ENCODE measurements at regions not wholly inside any gene's neighbourhood (a gene's known extent, or its start where the extent isn't known, plus 50 kb on each side); places are given as distances from the start of the nearest gene placed in this dataset.
"Not testable (repeated sequence)": the region's sequence is repeated elsewhere in the genome, so short reads cannot be mapped to it uniquely, and the experiment has no call there.

GRCh38 chr10:62597226-62597625 lies 207.3 kb upstream of the ADO start:
- DNase-seq, result no peak

GRCh38 chr10:62599161-62599560 lies 205.4 kb upstream of the ADO start:
- no peak for DNase-seq

GRCh38 chr10:62606551-62606950 lies 198.0 kb upstream of the ADO start:
- not testable (repeated sequence) for DNase-seq

GRCh38 chr10:62608189-62608875 lies 196.2 kb upstream of the ADO start:
- not testable (repeated sequence) for DNase-seq

GRCh38 chr10:62610649-62611229 lies 193.8 kb upstream of the ADO start:
- peak; percentile 23 for DNase-seq

- no peak for DNase-seq
These were observed 191.1 kb upstream of the ADO start for GRCh38 chr10:62613424-62613823.

GRCh38 chr10:62613859-62614258 lies 190.7 kb upstream of the ADO start:
- no peak for DNase-seq

- no peak for DNase-seq
These were observed 189.9 kb upstream of the ADO start for GRCh38 chr10:62614389-62615157.

- no peak for DNase-seq
These were observed 187.5 kb upstream of the ADO start for GRCh38 chr10:62616885-62617590.

GRCh38 chr10:62617652-62618051 lies 186.9 kb upstream of the ADO start:
- no peak for DNase-seq

GRCh38 chr10:62618054-62618453 lies 186.5 kb upstream of the ADO start:
- no peak for DNase-seq

GRCh38 chr10:62618576-62619412 lies 185.7 kb upstream of the ADO start:
- DNase-seq, result no peak

GRCh38 chr10:62619413-62619738 lies 185.1 kb upstream of the ADO start:
- DNase-seq, result no peak

- no peak for DNase-seq
These were observed 184.0 kb upstream of the ADO start for GRCh38 chr10:62620491-62620890.

GRCh38 chr10:62623223-62623622 lies 181.3 kb upstream of the ADO start:
- DNase-seq, result no peak

- DNase-seq, result peak; percentile 47
These were observed 179.0 kb upstream of the ADO start for GRCh38 chr10:62625484-62625883.

GRCh38 chr10:62626079-62626478 lies 178.4 kb upstream of the ADO start:
- DNase-seq, result no peak

- no peak for DNase-seq
These were observed 177.7 kb upstream of the ADO start for GRCh38 chr10:62626817-62627216.

GRCh38 chr10:62627983-62628382 lies 176.5 kb upstream of the ADO start:
- DNase-seq, result no peak

GRCh38 chr10:62631241-62631640 lies 173.3 kb upstream of the ADO start:
- no peak for DNase-seq

GRCh38 chr10:62632071-62632809 lies 172.3 kb upstream of the ADO start:
- peak; percentile 24 for DNase-seq

GRCh38 chr10:62633976-62634375 lies 170.5 kb upstream of the ADO start:
- no peak for DNase-seq

Data from DMS153 (cell line).